NCI-H510A treated with DMSO at 0.1 percent for 48 hours (cell line): ENCODE measurements at regions not wholly inside any gene's neighbourhood (a gene's known extent, or its start where the extent isn't known, plus 50 kb on each side); places are given as distances from the start of the nearest gene placed in this dataset.
A peak's percentile ranks its signal among the peaks of the same experiment; 100 is the strongest.
"Not testable (repeated sequence)": the region's sequence is repeated elsewhere in the genome, so short reads cannot be mapped to it uniquely, and the experiment has no call there.

ENCODE experiments used
- DNase-seq: peaks from one replicate; lab custom pipeline; 2025; lab: John Stamatoyannopoulos, UW

DNA sequence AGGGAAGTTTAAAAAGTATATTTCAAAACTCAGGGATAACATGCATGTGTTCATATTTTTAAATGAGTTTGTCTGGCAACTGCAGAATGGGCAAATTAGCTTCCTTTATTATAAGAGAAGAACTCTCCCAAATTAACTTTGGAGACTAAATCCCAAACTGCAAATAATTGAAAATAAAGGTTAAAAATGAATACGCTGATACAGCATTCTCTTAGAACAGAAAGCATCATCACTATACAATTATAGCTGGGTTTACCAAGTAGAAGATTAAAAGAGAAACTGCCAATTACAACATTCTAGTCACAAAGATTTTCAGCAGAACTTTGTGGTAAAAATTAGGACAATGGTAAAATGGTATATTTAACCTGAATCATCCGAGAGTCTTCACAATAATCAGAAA, 73.3 kb downstream of the OLFM4 start:
- DNase-seq: no peak

DNA sequence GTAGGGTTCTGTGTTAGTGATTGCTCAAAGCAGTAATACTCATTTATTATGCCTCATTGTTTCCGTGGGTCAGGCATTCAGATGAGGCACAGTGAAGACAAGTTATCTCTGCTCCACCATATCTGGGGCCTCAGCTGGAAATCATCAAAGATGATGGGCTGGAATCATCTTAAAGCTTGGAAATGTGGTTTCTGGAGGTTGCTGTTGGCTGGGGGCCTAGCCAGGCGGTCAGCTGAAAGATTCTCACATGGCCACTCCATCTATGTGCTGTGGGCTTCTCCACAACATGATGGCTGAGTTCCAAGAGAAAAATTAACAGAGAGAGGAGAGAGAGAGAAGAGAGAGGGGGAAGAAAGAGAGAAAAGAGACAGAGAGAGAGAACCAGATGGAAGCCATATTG, 75.5 kb downstream of the OLFM4 start:
- no peak for DNase-seq

DNA sequence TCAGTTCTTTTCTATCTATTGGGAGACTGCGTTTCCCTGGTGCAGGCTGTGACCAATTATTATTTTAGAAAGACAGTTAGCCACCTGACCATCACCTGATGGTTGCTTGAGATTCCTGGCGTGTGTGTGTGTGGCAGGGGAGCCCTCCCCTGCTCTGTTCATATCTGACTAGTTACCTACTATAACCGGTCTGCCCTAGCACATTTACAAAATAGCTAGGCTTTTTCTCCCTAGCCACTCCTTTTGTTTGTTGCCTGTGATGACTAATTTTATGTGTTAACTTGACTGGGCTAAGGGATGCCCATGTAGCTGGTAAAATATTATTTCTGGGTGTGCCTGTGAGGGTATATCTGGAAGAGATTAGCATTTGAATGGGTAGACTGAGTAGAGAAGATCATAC, 76.9 kb downstream of the OLFM4 start:
- no peak for DNase-seq

DNA sequence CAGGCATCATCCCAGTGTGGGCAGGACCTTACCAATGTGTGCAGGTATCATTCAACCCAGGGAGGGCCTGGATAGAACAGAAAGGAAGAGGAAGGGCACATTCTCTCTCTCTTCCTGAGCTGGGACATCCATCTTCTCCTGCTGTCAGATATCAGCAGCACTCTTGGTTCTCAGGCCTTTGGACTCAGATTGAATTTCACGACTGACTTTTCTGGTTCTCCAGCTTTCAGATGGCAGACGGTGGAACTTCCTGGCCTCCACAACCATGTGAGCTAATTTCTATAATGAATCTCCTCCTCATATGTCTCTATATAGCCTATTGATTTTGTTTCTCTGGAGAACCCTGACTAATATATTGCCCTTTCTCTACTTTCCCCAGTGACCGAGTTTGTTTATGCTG, 77.3 kb downstream of the OLFM4 start:
- peak; percentile 61 for DNase-seq

DNA sequence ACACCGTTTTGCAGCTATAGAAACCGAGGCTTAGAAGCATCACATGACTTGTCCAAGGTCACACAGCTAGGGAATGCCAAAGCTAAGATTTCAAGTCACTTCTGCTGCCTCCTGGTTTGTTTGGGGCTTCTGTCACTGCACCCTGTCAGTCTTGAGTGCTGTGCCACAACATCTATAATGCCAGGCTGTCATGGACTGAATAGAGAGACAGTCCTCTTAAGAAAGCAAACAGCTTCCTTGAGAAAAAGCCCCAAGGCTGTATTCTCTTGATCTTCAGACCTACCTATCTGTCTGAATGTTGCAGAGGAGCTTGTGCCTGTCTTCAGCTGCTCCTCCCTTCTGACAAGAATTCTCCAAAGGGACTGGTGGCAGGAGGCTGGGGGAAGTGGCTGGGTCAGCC, 81.6 kb downstream of the OLFM4 start:
- no peak for DNase-seq

DNA sequence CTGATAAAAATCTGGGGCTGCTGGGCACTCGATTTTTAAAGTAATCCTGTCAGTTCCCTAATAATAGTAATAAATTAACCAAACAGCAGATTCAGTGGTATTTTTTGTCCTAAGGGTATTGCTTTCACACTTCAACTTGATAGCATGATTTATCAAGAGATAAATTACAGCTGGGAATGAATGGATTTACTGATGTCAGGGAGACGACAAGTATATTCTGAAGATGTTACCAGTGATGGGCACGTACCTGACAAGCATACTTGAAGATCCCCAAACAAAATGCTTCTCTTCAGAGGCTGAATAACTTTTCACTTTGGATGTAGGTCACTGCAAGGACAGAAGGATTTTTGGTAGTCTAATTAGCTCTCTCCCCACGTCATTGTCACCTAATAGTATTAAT, 82.0 kb downstream of the OLFM4 start:
- no peak for DNase-seq

DNA sequence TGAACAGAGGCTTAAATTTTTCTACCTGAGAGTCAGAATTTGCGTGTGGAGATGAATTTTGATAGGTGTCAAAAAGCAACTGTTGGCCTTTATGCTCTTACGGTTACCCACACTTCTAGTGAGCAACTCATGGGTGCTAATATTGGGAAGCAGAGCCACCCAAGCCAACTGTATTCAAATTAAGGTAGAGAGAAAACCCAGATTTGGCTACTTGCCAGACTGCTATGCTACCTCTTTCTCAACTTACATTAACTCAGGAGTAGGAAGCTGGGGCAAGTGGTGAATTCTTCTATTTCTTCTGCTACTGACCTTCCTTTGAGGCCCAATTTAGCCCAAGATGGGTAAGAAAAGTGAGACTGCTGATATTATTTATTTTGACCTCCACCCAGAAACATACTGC, 83.9 kb downstream of the OLFM4 start:
- peak; percentile 72 for DNase-seq

DNA sequence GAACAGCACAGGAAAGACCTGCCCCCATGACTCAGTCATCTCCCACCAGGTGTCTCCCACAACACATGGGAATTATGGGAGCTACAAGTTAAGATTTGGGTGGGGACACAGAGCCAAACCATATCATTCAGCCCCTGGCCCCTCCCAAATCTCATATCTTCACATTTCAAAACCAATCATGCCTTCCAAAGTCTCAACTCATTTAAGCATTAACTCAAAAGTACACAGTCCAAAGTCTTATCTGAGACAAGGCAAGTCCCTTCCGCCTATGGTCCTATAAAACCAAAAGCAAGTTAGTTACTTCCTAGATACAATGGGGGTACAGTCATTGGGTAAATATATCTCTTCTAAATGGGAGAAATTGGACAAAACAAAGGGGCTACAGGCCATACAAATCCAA, 88.4 kb downstream of the OLFM4 start:
- DNase-seq: not testable (repeated sequence)

DNA sequence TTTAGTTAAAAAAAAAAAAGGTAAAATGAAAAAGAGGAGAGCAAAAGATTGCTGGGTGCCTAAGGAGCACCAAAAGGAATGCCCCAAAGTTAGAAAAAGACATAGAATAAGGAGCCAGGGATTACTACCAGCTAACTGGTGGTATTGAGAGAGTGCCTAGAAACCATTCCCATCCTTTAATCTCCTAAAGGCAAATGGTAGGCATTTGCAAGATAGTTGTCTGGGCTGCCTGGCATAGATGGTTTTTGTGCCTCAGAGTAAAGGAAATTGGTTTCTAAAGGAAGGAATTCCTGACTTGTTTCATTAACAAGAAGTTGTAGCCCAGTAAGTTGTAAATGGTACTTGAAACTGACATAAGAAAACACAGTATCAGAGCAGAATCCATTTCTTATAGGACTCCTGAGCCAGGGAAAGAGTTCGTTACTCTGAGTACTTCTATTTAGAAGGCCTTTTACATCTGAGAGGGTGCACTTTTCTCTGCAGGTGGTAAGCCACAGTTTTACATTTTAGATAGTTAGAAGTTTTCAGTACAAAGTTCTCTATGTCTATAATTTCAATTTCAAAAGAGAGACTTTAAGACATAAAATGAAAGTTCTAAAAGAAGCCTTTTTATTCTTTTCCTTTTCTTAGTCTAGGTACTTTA, 92.6 kb downstream of the OLFM4 start:
- no peak for DNase-seq

DNA sequence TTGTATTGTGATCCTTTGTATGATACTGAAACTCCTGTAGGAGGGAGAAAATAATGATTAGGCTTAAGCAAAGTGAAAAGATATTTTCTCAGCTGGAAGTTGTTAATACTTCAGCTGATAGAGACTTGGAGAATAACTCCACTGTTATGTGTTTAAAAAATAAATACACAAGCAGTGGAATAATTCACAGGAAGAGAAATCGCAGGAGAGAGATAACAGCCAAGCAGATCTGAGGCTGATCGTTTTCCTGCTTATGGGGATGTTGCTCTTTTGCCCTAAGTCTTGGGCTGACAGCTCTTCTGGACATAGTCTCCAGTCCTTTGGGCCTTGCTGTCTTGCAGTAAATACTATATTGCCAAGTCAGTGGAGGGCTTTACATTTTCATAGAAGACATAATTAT, 93.3 kb downstream of the OLFM4 start:
- DNase-seq: no peak

DNA sequence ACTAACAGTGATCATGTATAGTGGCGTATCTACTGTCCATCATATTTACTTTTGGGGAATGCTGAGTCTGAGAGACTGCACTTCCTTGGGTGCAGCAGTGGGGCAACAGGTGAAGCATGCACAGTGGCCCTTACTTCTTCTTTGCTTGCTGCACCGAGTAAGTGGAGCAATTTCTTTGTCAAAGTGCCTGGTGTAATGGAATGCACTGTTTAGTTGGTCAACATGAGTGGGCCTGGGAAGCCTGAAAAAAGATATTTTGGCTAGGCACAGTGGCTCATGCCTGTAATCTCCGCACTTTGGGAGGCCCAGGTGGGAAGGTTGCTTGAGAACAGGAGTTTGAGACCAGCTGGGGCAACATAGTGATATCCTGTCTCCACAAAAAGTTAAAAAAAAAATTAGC, 94.9 kb downstream of the OLFM4 start:
- no peak for DNase-seq

DNA sequence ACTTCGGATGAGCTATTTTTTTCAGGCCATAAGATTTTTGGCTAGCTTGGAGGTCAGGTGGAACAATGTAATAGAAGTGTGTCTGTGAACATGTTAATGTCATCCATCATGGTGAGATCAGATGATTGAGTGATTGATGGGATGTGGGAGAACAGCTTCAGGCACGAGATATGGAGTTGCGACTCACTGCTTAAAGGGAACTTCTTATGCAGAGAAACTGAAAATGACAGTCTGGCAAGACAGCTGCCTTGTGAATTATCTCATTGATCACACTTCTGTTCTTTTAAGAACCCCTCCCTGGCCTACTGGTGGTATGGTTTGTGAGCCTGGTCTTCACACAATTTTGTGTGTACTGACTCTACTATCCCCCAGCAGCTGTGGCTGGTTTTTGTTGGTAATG, 96.0 kb downstream of the OLFM4 start:
- DNase-seq: no peak

DNA sequence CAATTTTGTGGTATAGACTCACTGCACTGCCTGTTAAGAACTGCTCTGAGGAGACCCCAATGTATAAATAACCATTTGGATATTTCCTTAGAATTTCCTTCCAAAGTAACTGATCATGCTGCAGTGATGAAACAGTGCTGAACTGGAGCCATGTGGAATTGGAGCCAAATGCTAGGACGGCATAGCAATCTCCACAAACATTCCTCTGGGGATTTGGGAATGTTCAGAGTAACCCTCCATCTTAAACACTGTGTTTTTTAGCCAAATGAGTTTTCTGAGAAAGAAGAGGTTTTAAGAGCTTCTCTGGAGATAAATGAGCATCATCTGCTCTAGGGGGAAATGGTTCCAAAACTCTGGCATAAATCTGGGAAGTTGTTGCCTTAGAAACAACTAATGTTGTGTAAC, 98.2 kb downstream of the OLFM4 start:
- DNase-seq: no peak

DNA sequence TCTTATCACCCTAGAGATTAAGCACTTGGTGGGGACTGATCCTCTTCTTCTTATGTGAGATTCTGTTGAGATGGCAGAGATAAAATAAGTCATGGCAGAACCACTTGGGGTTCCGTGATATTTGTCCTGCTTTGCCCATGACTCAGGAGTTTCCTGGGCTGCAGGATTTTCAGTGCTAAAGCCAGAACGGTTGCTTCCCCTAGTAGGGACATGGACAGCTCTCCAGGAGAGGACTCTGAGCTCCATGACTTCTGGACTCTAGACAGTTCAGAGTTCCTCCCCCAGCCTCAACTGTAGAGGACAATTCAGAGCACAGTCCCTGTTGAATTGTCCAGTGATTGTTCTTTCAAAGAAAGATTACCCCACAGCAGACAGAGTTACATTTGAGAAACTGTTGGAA, 98.8 kb downstream of the OLFM4 start:
- no peak for DNase-seq

DNA sequence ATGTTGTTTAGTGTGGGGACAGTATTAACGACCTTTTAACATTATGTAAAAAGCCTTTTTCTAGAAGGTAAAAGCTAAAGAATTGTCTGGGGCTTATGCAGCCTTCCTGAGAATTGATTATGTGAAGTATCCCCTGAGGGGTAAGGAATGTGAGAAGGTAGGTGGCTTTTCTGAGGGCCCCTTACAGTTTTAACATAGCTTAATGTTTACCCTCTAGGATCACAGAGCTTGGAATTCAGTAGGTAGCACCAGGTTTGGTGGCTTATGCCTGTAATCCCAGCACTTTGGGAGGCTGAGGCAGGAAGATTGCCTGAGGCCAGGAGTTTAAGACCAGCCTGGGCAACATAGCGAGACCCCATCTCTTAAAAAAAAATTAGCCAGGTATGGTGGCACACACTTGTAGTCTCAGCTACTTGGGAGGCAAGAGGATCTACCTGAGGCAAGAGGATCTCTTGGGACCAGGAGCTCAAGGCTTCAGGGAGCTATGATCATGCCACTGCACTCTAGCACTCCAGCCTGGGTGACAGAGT, 101.3 kb downstream of the OLFM4 start:
- DNase-seq: no peak

DNA sequence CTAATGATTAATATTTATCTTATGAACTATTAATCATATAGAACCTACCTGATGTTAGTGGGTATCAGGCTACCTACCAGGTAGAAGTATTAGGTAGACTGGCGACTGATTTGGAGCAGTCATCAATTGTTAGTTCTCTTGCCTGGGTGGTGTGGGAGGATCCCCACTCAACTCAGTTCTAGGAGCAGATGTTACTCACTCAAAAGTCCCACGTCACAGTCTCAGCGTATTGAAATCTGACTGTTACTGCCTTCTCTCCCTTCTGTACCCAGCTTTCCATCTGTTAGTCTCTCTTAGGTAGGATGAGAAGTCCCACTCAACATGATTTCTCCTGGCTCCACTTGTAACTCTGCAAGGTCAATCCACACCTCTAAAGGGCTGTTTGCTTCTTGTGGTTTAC, 102.7 kb downstream of the OLFM4 start:
- DNase-seq: no peak

DNA sequence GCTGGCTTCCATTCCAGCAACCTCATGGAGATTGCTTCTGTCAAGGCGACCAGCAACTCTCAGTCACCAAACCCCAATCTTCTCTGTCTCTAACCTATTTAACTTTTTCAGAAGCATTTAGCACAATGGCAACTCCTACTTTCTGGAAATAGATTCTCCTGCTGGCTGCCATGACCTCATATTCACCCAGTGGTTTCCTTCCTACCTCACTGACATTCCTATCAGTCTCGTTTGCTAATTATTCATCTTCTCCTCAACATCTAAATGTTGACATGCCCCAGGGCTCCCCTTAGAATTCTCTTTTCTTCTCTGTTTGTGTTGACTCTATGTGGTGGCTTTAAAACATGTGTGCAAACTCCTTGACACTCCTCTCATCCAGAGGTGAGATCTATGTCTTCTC, 106.7 kb downstream of the OLFM4 start:
- DNase-seq: no peak

DNA sequence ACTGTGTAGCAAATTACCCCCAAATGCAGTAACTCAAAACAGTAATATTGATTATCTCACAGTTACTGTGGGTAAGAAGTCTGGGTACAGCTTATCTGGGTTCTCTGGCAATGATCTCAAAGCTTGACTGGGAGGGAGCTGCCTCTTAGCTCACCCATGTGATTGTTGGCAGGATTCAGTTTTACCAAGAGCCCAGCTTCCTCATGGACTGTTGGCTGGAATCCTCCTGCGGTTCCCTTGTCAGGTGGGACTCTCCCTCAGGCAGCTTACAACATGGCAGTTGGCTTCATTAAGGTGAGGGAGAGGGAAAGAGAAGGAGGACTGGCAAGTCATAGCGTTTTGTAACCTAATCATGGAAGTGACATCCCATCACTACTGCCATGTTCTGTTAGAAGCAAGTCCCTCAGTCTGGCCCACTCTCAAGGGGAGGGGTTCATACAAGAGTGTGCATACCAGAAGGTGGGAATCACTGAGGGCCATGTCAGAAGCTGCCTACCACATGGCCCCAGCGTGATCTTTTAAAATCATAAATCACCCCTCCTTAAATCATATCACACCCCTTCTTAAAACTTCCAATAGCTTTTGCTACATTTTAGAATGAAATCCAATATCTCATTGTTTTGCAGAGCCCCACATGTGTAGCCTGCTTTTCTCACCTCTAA, 108.1 kb downstream of the OLFM4 start:
- no peak for DNase-seq

DNA sequence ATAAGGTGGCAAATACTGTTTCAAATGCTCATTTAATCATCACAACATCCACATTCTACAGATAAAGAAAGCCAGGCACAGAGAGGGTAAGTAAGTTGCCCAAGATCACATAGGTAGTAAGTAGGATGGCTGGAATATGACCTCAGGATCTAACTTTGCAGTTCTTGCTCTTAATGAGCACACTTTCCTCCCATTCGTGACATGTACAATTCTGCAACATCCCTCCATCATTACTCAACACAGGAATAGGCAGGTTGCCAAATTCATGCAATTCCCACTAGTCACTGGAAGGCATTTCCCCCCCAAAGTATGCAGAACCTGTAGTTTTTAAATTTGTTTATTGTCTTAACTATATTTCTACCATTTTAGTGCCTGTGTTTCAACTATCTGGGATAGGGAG, 109.2 kb downstream of the OLFM4 start:
- DNase-seq: no peak

DNA sequence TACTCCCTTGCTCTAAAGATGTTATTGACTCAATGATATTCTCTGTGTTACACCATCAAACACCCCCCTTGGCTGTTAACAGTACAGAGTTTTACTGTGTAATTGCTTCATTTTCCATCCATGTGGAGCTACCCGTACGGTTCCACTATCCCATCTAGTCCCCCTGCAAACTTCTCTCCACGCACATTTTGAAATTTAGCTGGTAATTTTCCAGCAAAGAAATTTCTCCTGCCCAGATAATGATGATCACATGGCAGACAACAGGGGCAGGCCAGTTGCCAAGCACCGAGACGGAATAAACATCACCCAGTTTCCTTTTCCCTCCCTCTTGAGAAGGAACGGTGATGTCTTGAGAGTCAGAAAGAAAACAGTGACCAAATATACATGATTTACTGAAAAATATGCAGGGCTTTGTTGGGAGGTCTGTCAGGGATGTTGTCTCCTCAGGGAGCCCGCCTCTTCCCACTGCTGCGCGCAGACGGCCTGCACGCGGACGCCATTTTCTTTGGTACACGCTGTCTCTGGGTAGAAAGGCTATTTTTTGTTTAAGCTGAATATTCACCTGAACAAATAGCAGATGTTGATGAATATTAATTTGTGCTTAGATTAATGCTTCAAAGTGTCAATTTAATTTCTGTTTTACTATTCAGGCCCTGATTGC, 109.9 kb downstream of the OLFM4 start:
- no peak for DNase-seq

DNA sequence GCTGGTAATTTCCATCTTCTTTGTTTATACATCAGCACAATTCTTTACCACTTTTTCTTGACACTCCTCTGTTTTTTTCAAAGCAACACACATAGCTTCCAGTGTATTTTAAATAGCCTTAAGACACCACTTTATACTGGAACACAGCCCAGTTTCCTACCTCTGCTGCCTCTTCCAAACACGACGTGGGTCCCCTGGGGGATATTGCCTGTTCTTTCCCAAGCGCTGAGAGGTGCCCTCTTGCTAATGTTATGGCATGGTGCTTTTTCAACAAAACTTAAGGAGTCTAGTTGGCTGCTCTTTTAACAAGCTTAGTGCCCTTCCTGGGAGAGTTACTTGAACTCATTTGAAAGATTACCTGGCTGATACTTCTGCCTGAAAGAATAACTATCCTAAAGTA, 112.7 kb downstream of the OLFM4 start:
- no peak for DNase-seq

DNA sequence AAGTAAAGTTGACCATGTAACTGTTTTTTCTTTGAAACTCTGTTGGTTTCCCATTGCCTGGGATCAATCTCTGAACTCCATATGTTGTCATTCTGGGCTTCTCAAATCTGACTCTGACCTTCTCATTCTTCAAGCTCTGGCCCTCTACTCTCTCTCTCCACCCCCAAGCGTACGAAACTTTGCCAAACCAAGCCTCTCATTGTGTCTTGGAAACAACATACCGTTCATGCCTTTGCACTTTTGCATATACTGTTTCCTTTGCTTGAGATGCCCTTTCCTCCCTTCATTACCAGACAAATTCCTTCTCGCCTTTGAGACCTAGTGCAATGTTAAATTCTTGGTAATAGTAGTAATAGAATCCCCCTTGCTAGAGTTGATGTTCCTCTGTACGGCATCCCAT, 113.7 kb downstream of the OLFM4 start:
- DNase-seq: no peak

DNA sequence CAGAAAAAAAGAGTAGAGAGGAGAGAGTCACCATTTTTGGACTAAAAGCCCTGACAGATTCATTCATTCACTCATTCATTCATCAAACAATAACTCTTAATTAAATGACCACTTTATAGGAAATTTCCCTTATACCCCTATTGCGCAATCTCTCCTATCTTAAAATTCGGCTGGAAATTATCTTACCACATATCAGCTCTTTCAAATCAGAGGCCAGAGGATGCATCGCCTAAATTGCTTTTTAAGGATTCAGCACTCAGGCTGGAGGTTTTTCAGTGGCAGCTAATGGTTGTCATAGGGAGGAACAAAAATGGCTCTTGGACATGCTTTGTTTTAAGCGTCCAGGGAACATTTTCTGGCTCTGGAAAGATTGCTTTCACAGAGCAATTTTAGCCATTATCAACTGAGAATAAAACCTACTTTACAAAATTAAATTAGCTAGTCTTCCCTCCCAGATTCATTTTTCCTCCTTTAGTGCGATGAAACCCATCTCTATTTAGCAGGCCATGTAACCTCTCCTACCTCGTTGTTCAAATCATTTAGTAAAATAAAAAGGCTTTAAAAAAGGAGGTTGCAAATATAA, 115.2 kb downstream of the OLFM4 start:
- no peak for DNase-seq
